Suppressor macrophage treated with lipopolysaccharide for 1 hour (primary cell): ENCODE measurements at regions not wholly inside any gene's neighbourhood (a gene's known extent, or its start where the extent isn't known, plus 50 kb on each side); places are given as distances from the start of the nearest gene placed in this dataset.

Experiments used
- DNase-seq, 3 donors: peaks; one replicate each; pipeline ENCODE4 v3.0.0-alpha.2; 2020 to 2022

DNA sequence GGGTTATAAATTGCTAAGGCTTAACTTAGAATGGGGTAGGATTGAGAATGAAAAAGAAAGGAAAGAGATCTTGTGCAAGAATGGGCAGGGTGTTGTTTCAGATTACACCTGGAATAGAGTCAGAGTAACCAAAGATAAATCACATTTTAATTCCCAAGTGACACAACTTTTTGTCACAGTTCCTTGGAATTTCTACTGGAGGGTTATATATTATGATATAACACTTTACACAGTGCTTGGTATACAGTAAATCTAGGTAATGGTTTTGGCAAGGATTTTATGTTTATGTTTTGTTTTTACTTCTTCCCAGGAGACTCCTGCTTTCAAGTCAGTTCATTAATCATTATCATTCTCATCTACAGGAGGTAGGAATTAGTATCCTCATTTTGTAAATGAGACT, 115.7 kb upstream of the KCNJ16 start:
- DNase-seq = no peak

DNA sequence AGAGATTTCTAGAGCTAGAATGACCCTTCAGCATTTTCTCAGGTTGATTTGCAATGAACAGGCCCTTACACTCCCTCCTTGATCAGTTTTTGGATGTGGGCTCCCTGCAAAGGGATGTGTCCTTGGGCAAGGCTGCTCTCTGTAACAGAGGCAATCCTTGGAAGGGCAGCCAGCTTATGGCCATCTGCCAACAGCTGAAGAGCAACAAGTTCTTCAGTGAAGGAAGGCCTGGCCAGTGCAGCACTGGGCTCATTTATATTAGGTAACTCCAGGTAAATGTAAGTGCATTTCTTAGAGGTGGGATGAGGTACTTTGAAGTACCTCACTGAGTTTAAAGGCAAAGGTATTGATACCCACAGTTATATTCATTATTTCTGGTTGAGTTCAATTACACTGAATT, 114.3 kb upstream of the KCNJ16 start:
- no peak for DNase-seq

DNA sequence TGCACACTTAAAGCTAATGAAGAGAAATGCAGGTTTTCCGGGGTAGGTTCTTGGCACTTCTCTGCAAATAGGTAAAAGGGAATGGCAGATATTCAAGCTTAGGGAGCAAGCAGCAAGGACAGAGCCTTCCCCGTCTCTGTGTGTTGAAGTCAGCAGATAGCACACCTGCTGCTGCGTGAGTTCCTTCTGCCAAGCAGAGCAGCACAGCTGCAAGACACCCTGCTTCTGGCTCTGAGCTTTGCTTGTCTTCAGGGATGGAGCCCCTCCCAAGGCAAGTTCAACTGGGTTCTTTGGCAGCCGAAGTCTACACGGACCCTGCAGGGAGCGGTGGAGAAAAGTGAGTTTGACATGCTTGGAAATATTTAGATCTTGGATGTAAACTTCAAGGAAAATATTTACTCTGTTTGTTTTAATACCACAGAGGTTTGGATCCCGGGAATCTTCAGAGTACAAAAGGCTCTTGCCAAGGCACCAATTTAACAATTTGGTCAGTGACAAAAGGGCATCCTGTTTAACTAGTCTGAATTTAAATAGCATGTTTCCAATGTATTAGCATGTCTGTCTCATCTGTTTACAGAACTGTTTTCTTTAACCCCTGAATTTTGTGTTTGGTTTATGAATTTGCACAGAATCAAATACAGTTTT, 113.4 kb upstream of the KCNJ16 start:
- no peak for DNase-seq

DNA sequence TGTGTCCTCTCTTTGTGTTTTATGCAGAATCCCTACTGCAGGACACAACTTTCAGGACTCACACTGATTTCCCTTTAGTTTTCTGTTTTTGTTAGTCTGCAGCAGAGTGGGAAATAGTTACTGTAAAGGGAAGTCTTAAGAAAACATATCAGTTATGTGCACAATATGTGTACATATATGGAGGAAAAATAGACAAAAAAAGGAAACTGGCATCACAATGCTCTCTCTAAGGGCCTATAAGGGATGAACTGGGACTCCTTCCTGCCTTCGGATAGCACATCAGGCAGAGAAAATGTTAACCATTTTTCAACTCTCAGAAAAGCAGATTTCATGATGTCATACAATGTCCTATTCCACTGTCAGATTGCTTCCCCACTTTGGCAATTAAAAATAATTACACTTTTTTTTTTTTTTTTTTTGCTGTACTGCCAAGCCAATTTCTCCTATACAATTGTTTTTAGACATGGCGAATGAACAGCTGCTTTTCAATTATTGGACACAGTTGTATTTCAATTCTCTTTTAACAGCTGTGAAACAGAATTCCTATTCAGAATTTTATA, 112.5 kb upstream of the KCNJ16 start:
- no peak for DNase-seq

DNA sequence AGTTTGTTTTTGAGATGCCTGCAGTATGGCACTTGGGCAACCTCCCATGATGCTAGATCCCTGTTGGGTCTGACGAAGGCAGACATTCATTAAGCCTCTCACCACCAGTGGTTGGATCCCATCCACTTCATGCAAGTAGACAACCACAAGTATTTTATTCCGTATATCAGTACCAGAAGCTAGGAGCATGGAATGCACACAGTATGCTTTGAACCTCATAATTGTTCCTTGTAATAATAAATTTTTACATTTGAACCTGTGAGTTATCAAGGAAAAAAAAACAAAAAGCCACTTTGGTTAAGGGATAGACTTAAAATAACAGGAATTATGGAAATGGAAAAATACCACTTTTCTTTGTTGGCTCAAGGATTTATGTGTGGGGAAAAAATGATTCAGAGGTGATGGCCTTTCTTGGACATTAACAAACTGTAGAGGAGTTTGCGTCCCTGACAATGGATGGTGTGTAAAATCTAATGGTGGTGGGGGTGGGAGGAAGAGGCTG, 107.1 kb upstream of the KCNJ16 start:
- no peak for DNase-seq

DNA sequence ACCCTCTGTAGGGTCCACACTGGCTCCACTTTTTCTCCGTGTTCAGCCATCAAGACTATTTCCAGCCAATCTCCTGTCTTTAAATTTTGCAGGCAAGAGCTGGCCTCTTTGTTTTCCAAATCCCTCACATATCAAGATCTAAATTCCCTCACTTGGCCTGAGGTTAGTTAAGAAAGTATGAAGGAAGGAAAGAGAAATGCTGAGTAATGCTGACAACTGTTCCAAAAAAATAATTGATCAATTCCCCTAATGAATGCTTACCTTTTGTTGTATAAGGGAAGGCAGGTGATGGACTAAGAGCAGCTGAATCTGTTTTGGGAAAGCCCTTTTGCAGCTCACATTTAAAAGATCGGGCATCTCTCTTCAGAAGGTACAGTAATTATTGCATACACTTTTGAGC, 105.1 kb upstream of the KCNJ16 start:
- DNase-seq = no peak

DNA sequence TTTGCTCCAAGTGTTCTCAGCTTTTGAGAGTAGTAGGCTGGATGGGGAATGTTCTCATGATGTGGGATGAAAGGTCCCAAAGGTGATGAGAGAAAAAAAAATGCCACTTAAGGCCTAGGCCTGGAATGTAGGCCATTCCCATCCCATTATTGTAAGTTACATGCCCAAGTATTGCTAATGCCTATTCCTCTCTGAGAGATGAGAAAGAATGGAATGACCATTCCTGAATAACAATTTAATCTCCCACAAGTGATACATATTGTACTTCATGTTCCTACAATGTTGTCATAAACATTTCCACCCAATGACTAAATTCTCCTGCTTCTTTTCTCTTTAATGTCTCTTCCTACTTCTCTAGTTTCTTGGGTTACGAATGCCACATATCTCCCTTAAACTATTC, 102.8 kb upstream of the KCNJ16 start:
- DNase-seq = no peak

DNA sequence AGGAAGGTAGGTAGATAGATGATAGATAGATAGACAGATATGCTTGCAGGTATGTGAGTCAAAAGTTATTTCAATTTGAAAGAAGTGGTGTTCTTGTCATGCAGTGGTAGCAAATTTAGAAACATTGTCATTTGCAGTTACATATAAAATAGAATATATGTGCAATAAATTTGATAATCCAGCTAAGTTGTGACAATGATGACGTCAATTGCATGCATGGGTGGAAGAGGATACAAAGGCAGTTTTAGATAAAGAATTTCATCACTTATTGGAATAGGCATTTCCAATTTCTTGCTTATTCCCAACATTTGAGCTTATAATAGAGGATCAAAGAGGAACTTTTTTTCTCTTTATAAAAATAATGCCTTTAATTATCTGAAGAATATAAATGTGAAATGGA, 99.2 kb upstream of the KCNJ16 start:
- DNase-seq = no peak

DNA sequence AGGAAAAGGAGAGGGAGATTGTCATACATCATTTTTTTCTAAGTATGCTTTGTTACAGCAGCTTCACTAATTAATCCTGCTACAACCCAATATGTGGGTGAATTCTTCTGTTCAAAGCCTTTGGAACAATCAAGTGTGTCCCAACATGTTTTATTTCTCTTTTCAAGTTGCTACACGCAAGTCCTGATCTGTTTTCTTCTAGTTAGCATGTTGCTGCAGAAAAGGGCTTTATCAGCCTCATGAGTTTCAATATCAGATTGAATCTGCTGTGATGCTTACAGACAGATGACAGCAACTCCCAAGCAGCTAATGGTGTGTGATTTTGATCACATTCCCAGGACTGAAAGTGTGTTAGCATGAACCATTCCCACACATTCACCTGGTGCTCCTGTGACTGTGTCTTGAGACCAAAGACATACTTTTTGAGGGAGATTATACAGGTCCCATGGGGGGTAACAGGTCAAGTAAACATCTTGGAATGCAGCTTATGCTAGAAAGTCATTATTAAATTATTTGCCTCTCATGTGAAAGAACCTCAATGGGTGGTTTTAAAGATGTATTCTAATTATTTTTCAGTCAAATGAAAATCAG, 96.9 kb upstream of the KCNJ16 start:
- no peak for DNase-seq

DNA sequence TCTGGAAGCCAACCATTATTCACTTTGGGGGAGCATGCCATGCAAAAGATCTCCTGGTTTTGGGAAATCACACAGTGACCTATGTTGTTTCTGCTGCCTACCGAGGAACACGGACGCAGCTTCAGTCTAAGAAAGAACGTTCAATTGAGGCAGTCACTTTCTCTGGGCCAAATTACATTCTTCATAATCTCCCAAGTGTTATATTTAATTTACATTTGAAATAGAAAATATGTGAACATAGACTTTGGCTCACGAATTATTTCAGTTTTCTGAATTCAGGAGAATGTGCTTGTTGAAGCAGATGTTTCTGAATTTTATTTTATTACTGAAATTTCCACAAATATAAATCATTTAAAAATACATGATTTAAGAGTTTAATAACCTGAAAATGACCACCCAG, 93.6 kb upstream of the KCNJ16 start:
- DNase-seq = no peak

DNA sequence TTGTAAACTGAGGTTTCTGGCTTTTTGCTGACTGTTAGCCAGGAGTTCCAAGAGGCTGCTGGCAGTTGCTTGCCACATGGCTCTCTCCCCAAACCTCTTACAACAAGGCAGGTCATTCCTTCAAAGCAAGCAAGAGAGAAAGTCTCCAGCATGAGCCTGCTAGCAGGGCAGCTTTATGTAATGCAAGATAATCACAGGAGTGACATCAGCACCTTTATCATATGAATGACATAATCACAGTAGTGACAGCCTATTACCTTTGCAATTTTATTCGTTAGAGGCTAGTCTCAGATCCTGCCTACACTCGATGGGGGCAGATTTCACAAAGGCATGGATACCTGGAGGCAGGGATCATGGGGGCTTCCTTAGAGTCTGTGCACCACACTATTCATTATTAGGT, 79.5 kb upstream of the KCNJ16 start:
- DNase-seq = no peak

DNA sequence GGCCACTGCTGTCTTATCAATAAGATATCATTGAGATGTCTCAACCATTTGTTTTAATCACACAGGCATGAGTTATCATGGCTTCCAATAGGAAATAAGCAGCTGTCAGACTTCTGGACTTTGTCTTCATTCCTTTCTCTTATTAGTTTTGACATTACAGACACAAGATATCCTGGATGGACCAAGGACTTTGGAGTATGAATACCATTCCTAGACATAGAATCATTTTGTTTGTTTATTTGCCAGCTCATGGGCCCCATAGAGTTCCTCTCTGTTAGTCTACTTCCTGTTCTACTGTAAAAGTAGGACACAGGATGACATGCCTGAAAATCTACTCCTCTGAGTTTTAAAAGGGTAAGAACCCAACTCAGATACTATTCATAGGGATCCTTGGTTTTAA, 77.7 kb upstream of the KCNJ16 start:
- peak in 1 of 3 donors; percentile 17 for DNase-seq

DNA sequence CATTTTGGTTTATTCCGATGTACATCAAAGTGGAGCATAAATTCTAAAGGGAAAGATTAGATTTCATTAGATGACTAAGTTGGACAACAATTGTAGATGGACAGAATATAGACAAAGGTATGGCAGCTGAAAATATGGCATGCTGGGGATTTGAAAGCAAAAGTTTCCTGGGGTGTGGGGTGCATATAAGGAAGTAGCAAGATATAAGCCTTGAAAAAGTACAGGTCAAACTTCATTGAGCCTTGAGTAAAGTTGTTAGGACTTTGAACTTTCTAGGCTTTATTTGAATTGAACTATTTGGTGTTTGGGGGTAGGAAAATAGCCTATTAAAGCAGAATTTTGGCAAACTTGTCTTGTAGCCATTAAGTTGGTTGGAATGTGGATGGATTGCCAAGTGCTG, 75.8 kb upstream of the KCNJ16 start:
- DNase-seq = no peak

DNA sequence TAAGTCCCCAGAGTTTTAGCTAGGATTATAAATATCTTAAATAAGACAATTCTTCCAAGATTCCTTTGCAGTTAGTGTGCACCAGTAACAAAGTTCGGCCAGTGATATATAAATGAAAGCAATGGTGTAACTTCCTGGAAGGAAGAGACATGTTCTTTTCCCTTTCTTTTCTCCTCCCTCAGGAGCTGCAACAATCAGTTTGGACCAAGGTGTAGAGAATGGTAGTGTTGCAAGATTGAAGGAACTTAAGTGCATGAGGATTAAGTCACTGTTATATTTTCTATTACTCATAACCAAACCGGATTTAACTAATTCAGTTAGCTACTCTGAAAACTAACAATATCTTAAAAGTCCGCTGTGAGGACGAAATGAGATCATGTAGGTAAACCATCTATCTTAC, 68.9 kb upstream of the KCNJ16 start:
- DNase-seq = no peak

DNA sequence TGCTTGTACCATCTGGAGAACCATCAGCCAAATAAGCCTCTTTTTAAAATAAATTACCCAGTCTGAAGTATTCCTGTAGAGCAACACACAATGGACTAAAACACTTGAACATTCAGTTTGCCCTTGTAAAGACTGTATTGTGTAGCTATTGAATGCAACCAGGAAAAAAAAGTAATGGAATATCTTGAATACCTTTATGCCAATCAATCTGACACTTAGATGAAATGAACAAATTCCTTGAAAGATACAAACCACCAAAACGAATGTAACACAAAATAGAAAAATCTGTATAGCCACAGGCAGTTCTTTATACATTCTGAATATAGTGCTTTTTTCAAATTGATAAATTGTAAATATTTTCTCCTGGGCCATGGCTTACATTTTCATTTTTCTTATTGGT, 63.3 kb upstream of the KCNJ16 start:
- no peak for DNase-seq

DNA sequence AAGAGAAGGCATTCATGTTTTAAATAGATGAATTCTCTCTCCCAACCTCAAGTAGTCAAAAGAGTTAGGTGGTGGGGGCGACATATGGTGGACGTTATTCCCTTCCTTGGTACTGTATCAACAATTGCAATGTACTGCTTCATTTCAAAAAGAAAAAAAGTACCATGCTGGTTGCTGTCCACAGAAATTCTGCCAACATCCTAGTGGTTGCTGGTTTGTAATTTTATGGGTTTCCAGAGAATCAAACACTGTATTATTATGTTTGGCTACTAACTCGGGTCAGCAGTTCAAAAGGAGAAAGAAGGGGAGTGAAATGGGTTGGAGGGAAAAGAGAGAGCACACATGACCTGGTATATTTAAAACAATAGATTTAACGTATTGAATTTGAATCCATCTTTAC, 61.1 kb upstream of the KCNJ16 start:
- no peak for DNase-seq

DNA sequence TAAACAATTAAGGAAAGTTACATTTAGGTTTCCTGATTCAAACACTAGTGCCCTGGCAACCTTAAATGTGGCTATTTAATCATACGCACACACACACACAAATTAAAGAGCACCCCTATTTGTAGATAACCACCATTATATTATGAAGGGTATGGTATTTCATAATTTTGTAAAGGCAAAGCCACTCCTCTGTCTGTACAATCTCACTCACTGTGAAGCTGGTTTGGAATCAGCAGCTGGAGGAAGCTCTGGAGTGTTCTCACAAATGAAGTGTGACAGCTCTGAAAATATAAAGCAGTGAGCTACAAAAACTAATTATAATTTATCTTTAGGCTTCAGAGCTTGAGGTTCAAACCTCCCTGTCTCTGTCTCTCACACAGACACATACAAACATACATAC, 57.9 kb upstream of the KCNJ16 start:
- DNase-seq = no peak

DNA sequence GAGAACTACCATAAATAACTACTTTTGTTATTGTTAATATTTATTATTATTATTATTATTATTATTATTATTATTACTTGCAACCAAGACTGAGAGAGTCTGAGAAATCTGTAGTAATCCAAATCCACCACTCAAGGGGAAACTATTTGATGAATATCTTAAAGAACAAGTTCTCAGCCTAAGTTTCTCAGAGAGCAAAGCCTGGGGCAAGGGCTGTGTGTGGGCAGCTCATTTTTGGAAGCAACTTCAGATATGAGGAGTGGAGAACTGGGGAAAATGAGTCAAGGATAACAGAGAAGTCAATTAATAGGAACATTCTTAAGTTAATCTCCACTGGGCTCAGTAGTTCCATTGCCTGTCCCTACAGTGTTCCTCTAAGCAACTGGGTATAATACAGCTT, 57.1 kb upstream of the KCNJ16 start:
- no peak for DNase-seq

DNA sequence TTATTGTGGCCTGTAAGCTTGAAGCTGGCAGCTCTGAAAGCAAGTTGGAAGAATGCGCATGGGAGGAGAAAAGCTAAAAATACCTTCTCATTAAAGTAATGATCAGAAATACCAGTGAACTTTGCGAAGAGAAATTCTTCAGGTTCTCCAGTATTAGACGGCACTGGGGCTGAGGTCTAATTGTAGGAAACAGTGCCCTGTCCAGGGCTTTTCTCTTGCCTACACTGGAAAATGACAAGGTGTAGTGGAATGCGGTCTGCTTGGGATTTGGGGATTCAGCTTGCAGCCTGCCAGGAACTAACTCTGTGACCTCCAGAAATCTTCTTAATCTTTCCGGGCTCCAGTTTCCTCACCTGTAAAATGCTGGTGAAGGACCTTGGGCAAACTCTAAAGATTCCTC, 53.3 kb upstream of the KCNJ16 start:
- DNase-seq = no peak

DNA sequence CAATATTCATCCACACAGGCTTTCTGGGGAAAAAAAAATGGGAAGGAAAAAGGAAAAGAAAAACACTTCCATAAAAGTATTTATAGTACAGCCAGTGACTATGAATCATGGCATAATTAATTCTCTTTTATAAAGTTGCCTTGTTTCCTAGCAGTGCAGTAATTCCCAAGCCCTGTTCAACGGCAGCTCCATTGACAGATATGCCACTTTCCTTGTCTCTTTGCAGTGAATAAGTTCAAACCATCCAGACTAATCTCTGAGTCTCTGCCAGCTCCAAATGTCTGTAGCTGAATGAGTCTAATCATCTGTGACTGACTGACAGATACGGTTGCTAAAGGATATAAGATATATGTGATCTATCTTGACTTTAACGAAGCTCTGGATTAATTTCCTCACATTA, 52.9 kb upstream of the KCNJ16 start:
- DNase-seq = peak in 2 of 3 donors; percentile 16 to 23

DNA sequence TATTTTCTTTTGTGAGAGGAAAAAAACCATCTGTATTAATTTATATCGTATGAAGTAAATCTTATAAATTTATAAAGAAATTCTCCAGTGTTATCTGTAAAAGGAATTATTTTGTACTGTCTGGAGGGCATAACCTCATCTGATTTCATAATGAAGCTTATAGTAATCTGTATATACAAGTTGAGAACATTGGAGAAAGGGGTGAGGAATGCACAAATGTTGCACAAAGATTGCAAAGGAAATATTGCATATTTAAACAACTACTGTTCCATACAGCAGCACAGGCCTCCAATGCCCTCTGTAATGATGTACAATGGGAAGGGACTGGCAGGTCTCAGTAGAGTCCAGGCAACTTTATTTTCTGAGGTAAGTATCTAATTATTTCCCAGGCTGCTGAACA, 50.8 kb upstream of the KCNJ16 start:
- no peak for DNase-seq
